ENCODE measurements at regions not wholly inside any gene's neighbourhood (a gene's known extent, or its start where the extent isn't known, plus 50 kb on each side); places are given as distances from the start of the nearest gene placed in this dataset.
A peak's percentile ranks its signal among the peaks of the same experiment; 100 is the strongest.

GRCh38 chr4:149973181-149973580 lies 105.1 kb upstream of the DCLK2 start:
- intact Hi-C loops (cut with micrococcal nuclease) = no loop called here

GRCh38 chr4:149975172-149975571 lies 103.1 kb upstream of the DCLK2 start:
- DNase-seq = no peak
- CTCF ChIA-PET = no interaction called here
- H3K36me3 Mint-ChIP-seq (ENCODE audit: low read depth) = no peaks in the 10 kb centered on the region
- H3K27me3 Mint-ChIP-seq (ENCODE audit: low read depth) = peaks cover 7% of the 10 kb centered on the region
- H3K4me3 Mint-ChIP-seq = no peak overlapping the region
- intact Hi-C loops (cut with micrococcal nuclease) = no loop called here
- H3K9me3 Mint-ChIP-seq = no peaks in the 10 kb centered on the region
- H3K4me1 Mint-ChIP-seq (ENCODE audit: low read depth) = no peaks in the 10 kb centered on the region
- H3K27ac Mint-ChIP-seq = no peak overlapping the region

More at GRCh38 chr4:149973181-149973580, 105.1 kb upstream of the DCLK2 start:
- Mint-ChIP-seq H3K36me3 (ENCODE audit: low read depth) (no peaks in the 10 kb centered on the region), H3K4me3 (no peak overlapping the region), H3K9me3 (no peaks in the 10 kb centered on the region), H3K4me1 (ENCODE audit: low read depth) (no peaks in the 10 kb centered on the region), H3K27me3 (ENCODE audit: low read depth) (peaks cover 16% of the 10 kb centered on the region), H3K27ac (no peak overlapping the region)
- no peak for DNase-seq
- CTCF ChIA-PET = no interaction called here

GRCh38 chr4:149980121-149980682 lies 98.0 kb upstream of the DCLK2 start:
- H3K4me1 Mint-ChIP-seq (ENCODE audit: low read depth) = no peaks in the 10 kb centered on the region
- H3K4me3 Mint-ChIP-seq = no peak overlapping the region
- no peaks in the 10 kb centered on the region for H3K27me3 Mint-ChIP-seq (ENCODE audit: low read depth)
- intact Hi-C loops (cut with micrococcal nuclease) = no loop called here
- H3K9me3 Mint-ChIP-seq = no peaks in the 10 kb centered on the region
- no peaks in the 10 kb centered on the region for H3K36me3 Mint-ChIP-seq (ENCODE audit: low read depth)
- CTCF ChIA-PET = interaction anchor here (0.6 to 2.0 kb wide), 3 partner anchors 16 to 659 kb away, joined by 3 to 8 read pairs (median 4); no protein-coding TSS in a partner anchor
- DNase-seq = no peak
- H3K27ac Mint-ChIP-seq = no peak overlapping the region

GRCh38 chr4:149980941-149981340 lies 97.3 kb upstream of the DCLK2 start:
- Mint-ChIP-seq H3K9me3 (no peaks in the 10 kb centered on the region), H3K27me3 (ENCODE audit: low read depth) (no peaks in the 10 kb centered on the region), H3K36me3 (ENCODE audit: low read depth) (no peaks in the 10 kb centered on the region), H3K27ac (no peak overlapping the region), H3K4me3 (no peak overlapping the region), H3K4me1 (ENCODE audit: low read depth) (no peaks in the 10 kb centered on the region)
- intact Hi-C loops (cut with micrococcal nuclease) = loop anchor here (1.0 kb wide), 3 partner anchors 228 to 886 kb away; no protein-coding TSS in a partner anchor
- DNase-seq = peak; percentile 69
- CTCF ChIA-PET = interaction anchor here (0.6 to 1.7 kb wide), 2 partner anchors 13 to 262 kb away, joined by 3 to 4 read pairs; no protein-coding TSS in a partner anchor

GRCh38 chr4:149983401-149983800 lies 94.8 kb upstream of the DCLK2 start:
- DNase-seq = no peak
- no peak overlapping the region for H3K4me3 Mint-ChIP-seq
- H3K27me3 Mint-ChIP-seq (ENCODE audit: low read depth) = no peaks in the 10 kb centered on the region
- intact Hi-C loops (cut with micrococcal nuclease) = no loop called here
- CTCF ChIA-PET = no interaction called here
- peaks cover 2% of the 10 kb centered on the region for H3K4me1 Mint-ChIP-seq (ENCODE audit: low read depth)
- H3K27ac Mint-ChIP-seq = no peak overlapping the region
- no peaks in the 10 kb centered on the region for H3K36me3 Mint-ChIP-seq (ENCODE audit: low read depth)
- no peaks in the 10 kb centered on the region for H3K9me3 Mint-ChIP-seq

GRCh38 chr4:149983931-149984330 lies 94.3 kb upstream of the DCLK2 start:
- intact Hi-C loops (cut with micrococcal nuclease) = no loop called here
- H3K4me3 Mint-ChIP-seq = no peak overlapping the region
- H3K27me3 Mint-ChIP-seq (ENCODE audit: low read depth) = no peaks in the 10 kb centered on the region
- H3K4me1 Mint-ChIP-seq (ENCODE audit: low read depth) = peaks cover 2% of the 10 kb centered on the region
- no peaks in the 10 kb centered on the region for H3K9me3 Mint-ChIP-seq
- DNase-seq = no peak
- H3K27ac Mint-ChIP-seq = no peak overlapping the region
- CTCF ChIA-PET = no interaction called here
- H3K36me3 Mint-ChIP-seq (ENCODE audit: low read depth) = no peaks in the 10 kb centered on the region

- DNase-seq = no peak
- Mint-ChIP-seq H3K27ac (no peak overlapping the region), H3K27me3 (ENCODE audit: low read depth) (no peaks in the 10 kb centered on the region), H3K36me3 (ENCODE audit: low read depth) (no peaks in the 10 kb centered on the region), H3K4me1 (ENCODE audit: low read depth) (peaks cover 2% of the 10 kb centered on the region), H3K9me3 (no peaks in the 10 kb centered on the region), H3K4me3 (no peak overlapping the region)
- intact Hi-C loops (cut with micrococcal nuclease) = no loop called here
- CTCF ChIA-PET = no interaction called here
Observed at GRCh38 chr4:149985981-149986380, 92.3 kb upstream of the DCLK2 start.

GRCh38 chr4:149986917-149987316 lies 91.3 kb upstream of the DCLK2 start:
- Mint-ChIP-seq H3K27ac (no peak overlapping the region), H3K4me3 (no peak overlapping the region), H3K4me1 (ENCODE audit: low read depth) (peaks cover 2% of the 10 kb centered on the region), H3K9me3 (no peaks in the 10 kb centered on the region), H3K36me3 (ENCODE audit: low read depth) (no peaks in the 10 kb centered on the region), H3K27me3 (ENCODE audit: low read depth) (no peaks in the 10 kb centered on the region)
- DNase-seq = no peak
- CTCF ChIA-PET = interaction anchor here (0.8 kb wide), 1 partner anchor 11 kb away, joined by 3 read pairs; no protein-coding TSS in a partner anchor
- intact Hi-C loops (cut with micrococcal nuclease) = no loop called here

- Mint-ChIP-seq H3K36me3 (ENCODE audit: low read depth) (no peaks in the 10 kb centered on the region), H3K27me3 (ENCODE audit: low read depth) (no peaks in the 10 kb centered on the region), H3K27ac (no peak overlapping the region), H3K9me3 (no peaks in the 10 kb centered on the region), H3K4me3 (no peak overlapping the region), H3K4me1 (ENCODE audit: low read depth) (peaks cover 2% of the 10 kb centered on the region)
- DNase-seq = no peak
- CTCF ChIA-PET = interaction anchor here (1.1 kb wide), 1 partner anchor 257 kb away, joined by 5 read pairs; no protein-coding TSS in a partner anchor
- intact Hi-C loops (cut with micrococcal nuclease) = no loop called here
Observed at GRCh38 chr4:149987330-149988086, 90.7 kb upstream of the DCLK2 start.

- no peaks in the 10 kb centered on the region for H3K36me3 Mint-ChIP-seq (ENCODE audit: low read depth)
- H3K27me3 Mint-ChIP-seq (ENCODE audit: low read depth) = no peaks in the 10 kb centered on the region
- CTCF ChIA-PET = interaction anchor here (1.1 kb wide), 1 partner anchor 256 kb away, joined by 5 read pairs; no protein-coding TSS in a partner anchor
- intact Hi-C loops (cut with micrococcal nuclease) = no loop called here
- H3K9me3 Mint-ChIP-seq = no peaks in the 10 kb centered on the region
- H3K4me3 Mint-ChIP-seq = no peak overlapping the region
- no peak overlapping the region for H3K27ac Mint-ChIP-seq
- no peak for DNase-seq
- H3K4me1 Mint-ChIP-seq (ENCODE audit: low read depth) = peaks cover 2% of the 10 kb centered on the region
Observed at GRCh38 chr4:149988087-149988410, 90.2 kb upstream of the DCLK2 start.

GRCh38 chr4:149993030-149993429 lies 85.2 kb upstream of the DCLK2 start:
- Mint-ChIP-seq H3K4me1 (ENCODE audit: low read depth) (no peaks in the 10 kb centered on the region), H3K27ac (no peak overlapping the region), H3K4me3 (no peak overlapping the region), H3K9me3 (no peaks in the 10 kb centered on the region), H3K36me3 (ENCODE audit: low read depth) (no peaks in the 10 kb centered on the region), H3K27me3 (ENCODE audit: low read depth) (peaks cover 2% of the 10 kb centered on the region)
- CTCF ChIA-PET = interaction anchor here (0.6 to 2.3 kb wide), 2 partner anchors 12 to 250 kb away, joined by 3 to 7 read pairs; no protein-coding TSS in a partner anchor
- intact Hi-C loops (cut with micrococcal nuclease) = no loop called here
- no peak for DNase-seq

- Mint-ChIP-seq H3K4me1 (ENCODE audit: low read depth) (no peaks in the 10 kb centered on the region), H3K27me3 (ENCODE audit: low read depth) (peaks cover 6% of the 10 kb centered on the region), H3K27ac (no peak overlapping the region), H3K36me3 (ENCODE audit: low read depth) (no peaks in the 10 kb centered on the region), H3K4me3 (no peak overlapping the region), H3K9me3 (no peaks in the 10 kb centered on the region)
- CTCF ChIA-PET = no interaction called here
- DNase-seq = no peak
- intact Hi-C loops (cut with micrococcal nuclease) = loop anchor here (5.0 kb wide), 2 partner anchors 212 to 872 kb away; no protein-coding TSS in a partner anchor
Observed at GRCh38 chr4:149995134-149995756, 83.0 kb upstream of the DCLK2 start.

Data from activated naive CD4-positive, alpha-beta T cell treated with anti-CD3 and anti-CD28 coated beads for 36 hours (primary cell).